ENCODE measurements at regions not wholly inside any gene's neighbourhood (a gene's known extent, or its start where the extent isn't known, plus 50 kb on each side); places are given as distances from the start of the nearest gene placed in this dataset.
"Not testable (repeated sequence)": the region's sequence is repeated elsewhere in the genome, so short reads cannot be mapped to it uniquely, and the experiment has no call there.

DNA sequence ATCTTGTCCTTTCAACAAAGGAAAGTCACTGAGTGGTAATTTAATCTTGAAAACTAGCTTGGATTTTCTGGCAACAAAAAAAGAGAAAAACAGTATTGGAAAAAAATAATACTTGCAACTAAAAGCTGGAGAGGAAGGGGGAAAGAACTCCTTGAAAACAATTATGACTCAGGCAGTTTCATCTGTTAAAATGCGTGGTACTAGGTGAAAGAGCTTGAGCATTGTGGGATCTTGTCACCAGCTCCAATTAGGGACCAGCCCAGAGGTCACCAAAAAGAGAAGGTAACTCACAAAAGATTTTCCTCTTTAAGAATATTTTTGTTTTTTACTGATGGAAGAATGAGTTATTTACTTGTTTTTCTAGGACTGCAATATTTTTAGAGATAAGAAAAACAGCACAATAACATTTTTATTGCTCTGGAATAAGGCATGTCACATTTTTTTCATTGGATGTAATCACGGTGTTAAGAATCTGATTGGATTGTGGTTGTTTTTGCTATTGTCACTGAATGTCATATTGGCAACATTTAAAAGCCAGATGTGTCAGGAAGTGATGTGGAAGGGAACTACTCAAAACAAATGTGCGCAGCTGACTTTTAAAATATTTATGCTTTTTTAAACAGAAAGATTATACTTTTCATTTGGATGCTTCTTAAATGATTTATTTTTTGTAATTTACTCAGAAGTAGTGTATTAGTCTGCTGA is 78.5 kb upstream of the ADAMTS5 start:
- Histone ChIP-seq H3K9me3 (ENCODE audit: control insufficient read depth in 1 of 2, low read length in 2 of 2) (no peaks in the 10 kb centered on the region), H3K4me1 (ENCODE audit: control insufficient read depth in 1 of 2, insufficient read depth in 2 of 2, low read length in 2 of 2) (peaks cover 0 to 6% of the 10 kb centered on the region in 2 donors), H3K27ac (ENCODE audit: low read length) (no peak overlapping the region), H3K36me3 (ENCODE audit: control insufficient read depth in 1 of 2, insufficient read depth in 2 of 2, low read length in 2 of 2) (no peaks in the 10 kb centered on the region), H3K4me3 (ENCODE audit: low read depth in 1 of 2, low read length in 2 of 2) (no peak overlapping the region), H3K27me3 (ENCODE audit: low read depth, low read length) (no peaks in the 10 kb centered on the region)

DNA sequence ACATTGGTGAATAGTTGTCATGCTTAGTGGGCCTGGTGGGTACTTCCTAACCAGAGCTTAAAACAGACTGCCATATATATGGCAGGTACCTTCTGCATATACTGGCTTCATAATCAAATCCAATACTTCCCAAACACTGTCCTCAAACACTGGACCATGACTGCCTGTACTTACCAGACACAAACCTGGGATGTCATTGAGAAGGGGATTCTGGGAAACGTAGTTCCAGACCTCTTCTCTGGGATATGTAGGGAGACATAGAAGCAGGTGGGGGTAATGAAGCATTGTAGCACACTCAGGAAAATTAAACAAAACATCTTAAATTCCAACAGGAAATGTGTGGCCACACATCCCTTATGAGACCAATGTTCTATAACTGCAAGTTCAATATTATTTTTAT is 76.5 kb upstream of the ADAMTS5 start:
- Histone ChIP-seq H3K4me3 (ENCODE audit: low read depth in 1 of 2, low read length in 2 of 2) (no peak overlapping the region), H3K27ac (ENCODE audit: low read length) (no peak overlapping the region), H3K27me3 (ENCODE audit: low read depth, low read length) (no peaks in the 10 kb centered on the region), H3K36me3 (ENCODE audit: control insufficient read depth in 1 of 2, insufficient read depth in 2 of 2, low read length in 2 of 2) (no peaks in the 10 kb centered on the region), H3K4me1 (ENCODE audit: control insufficient read depth in 1 of 2, insufficient read depth in 2 of 2, low read length in 2 of 2) (peaks cover 0 to 6% of the 10 kb centered on the region in 2 donors), H3K9me3 (ENCODE audit: control insufficient read depth in 1 of 2, low read length in 2 of 2) (no peaks in the 10 kb centered on the region)

DNA sequence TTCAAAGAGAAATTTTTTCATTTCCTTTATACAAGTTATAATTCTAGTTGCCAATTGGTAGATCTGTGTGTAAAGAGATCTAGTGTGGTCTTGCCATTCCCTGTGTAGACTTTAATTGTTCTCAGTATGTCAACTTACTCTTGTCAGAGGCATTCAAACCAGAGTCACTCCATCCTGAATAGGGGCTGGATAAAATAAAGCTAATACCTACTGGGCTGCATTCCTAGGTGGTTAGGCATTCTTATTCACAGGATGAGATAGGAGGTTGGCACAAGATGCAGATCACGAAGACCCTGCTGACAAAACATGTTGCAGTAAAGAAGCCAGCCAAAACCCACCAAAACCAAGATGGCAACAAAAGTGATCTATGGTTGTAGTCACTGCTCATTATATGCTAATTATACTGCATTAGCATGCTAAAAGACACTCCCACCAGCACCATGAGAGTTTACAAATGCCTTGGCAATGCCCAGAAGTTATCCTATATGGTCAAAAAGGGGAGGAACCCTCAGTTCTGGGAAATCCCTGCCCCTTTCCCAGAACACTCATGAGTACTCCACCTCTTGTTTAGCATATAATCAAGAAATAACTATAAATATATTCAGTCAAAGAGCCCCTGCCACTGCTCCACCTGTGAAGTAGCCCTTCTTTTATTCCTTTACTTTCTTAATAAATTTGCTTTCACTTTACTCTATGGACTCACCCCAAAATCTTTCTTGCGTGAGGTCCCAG is 74.0 kb upstream of the ADAMTS5 start:
- Histone ChIP-seq H3K36me3 (ENCODE audit: control insufficient read depth in 1 of 2, insufficient read depth in 2 of 2, low read length in 2 of 2) (no peaks in the 10 kb centered on the region), H3K27me3 (ENCODE audit: low read depth, low read length) (no peaks in the 10 kb centered on the region), H3K27ac (ENCODE audit: low read length) (no peak overlapping the region)

DNA sequence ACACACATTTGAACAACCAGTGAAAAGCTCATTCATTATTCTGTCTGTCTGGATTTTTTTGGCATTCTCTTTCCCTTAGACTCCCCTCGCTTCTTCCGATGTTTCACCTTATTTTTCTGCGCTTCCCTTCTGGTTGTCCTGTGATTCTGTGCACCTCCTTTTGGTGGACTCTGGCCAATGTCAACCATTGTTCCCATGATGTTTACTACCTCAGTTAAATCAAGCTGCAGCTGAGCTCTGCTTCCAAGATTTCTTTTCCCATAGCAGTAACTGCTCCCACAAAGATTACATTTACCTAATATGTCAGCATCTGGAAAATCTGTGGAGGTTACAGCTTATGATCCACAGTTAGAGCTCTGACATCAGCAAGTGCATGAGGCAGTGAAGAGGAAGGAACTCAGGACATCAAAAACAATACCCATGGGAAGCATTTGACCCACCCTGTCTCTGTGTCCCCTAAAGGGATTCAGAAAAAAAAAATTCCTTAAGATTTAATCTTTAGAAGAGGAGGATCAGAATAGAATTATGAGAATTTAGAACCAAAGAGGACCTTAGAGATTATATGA is 69.9 kb upstream of the ADAMTS5 start:
- Histone ChIP-seq H3K27me3 (ENCODE audit: low read depth, low read length) (no peaks in the 10 kb centered on the region), H3K9me3 (ENCODE audit: control insufficient read depth in 1 of 2, low read length in 2 of 2) (no peaks in the 10 kb centered on the region), H3K27ac (ENCODE audit: low read length) (no peak overlapping the region), H3K4me3 (ENCODE audit: low read depth in 1 of 2, low read length in 2 of 2) (no peak overlapping the region), H3K4me1 (ENCODE audit: control insufficient read depth in 1 of 2, insufficient read depth in 2 of 2, low read length in 2 of 2) (peaks cover 0 to 4% of the 10 kb centered on the region in 2 donors), H3K36me3 (ENCODE audit: control insufficient read depth in 1 of 2, insufficient read depth in 2 of 2, low read length in 2 of 2) (no peaks in the 10 kb centered on the region)

More for the DNA sequence above, 74.0 kb upstream of the ADAMTS5 start:
- Histone ChIP-seq H3K9me3 (ENCODE audit: control insufficient read depth in 1 of 2, low read length in 2 of 2) (no peaks in the 10 kb centered on the region), H3K4me1 (ENCODE audit: control insufficient read depth in 1 of 2, insufficient read depth in 2 of 2, low read length in 2 of 2) (peaks cover 0 to 4% of the 10 kb centered on the region in 2 donors), H3K4me3 (ENCODE audit: low read depth in 1 of 2, low read length in 2 of 2) (no peak overlapping the region)

DNA sequence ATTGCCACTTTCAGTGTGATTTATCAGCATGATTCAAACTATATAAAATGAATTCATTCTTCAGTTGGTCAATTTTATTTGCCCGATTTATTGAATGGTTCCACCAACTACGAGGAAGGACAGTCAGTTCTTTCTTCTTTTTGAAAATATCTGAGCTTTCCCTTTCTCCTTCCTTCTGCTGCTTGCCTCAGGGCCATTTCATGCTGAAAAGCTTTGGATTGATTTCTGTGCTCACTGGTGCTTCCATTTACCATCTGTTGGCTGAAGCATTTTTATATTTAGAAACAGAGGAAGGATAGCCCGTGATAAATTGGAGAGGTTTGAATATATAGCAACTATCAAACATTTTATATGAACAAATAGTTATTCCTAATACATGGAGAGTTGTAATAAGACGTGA is 68.9 kb upstream of the ADAMTS5 start:
- H3K4me3 ChIP-seq (ENCODE audit: low read depth in 1 of 2, low read length in 2 of 2), result no peak overlapping the region
- no peaks in the 10 kb centered on the region for H3K27me3 ChIP-seq (ENCODE audit: low read depth, low read length)
- H3K36me3 ChIP-seq (ENCODE audit: control insufficient read depth in 1 of 2, insufficient read depth in 2 of 2, low read length in 2 of 2), result no peaks in the 10 kb centered on the region
- no peaks in the 10 kb centered on the region for H3K9me3 ChIP-seq (ENCODE audit: control insufficient read depth in 1 of 2, low read length in 2 of 2)
- peaks cover 0 to 4% of the 10 kb centered on the region in 2 donors for H3K4me1 ChIP-seq (ENCODE audit: control insufficient read depth in 1 of 2, insufficient read depth in 2 of 2, low read length in 2 of 2)
- no peak overlapping the region for H3K27ac ChIP-seq (ENCODE audit: low read length)

DNA sequence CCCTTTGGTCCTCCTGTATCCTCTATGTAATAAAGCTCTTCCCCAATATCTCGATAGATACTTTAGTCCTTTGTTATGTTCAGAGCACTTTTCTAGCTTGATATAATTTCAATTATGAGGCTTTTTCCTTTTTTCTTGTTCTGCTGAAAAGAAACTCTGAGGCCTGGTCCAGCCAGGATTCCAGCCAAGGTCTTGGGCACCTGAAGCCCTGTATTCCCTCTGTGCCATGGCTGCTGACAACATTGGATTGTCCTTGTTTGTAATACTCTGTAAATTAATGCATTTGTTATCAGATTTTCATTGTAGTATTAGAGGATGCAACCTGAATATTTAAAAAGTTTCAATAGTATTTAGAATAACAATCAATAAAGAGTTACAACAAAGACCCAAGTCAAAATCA is 67.9 kb upstream of the ADAMTS5 start:
- Histone ChIP-seq H3K4me3 (ENCODE audit: low read depth in 1 of 2, low read length in 2 of 2) (no peak overlapping the region), H3K27ac (ENCODE audit: low read length) (no peak overlapping the region), H3K4me1 (ENCODE audit: control insufficient read depth in 1 of 2, insufficient read depth in 2 of 2, low read length in 2 of 2) (peaks cover 0 to 4% of the 10 kb centered on the region in 2 donors), H3K36me3 (ENCODE audit: control insufficient read depth in 1 of 2, insufficient read depth in 2 of 2, low read length in 2 of 2) (no peaks in the 10 kb centered on the region), H3K9me3 (ENCODE audit: control insufficient read depth in 1 of 2, low read length in 2 of 2) (no peaks in the 10 kb centered on the region), H3K27me3 (ENCODE audit: low read depth, low read length) (no peaks in the 10 kb centered on the region)

DNA sequence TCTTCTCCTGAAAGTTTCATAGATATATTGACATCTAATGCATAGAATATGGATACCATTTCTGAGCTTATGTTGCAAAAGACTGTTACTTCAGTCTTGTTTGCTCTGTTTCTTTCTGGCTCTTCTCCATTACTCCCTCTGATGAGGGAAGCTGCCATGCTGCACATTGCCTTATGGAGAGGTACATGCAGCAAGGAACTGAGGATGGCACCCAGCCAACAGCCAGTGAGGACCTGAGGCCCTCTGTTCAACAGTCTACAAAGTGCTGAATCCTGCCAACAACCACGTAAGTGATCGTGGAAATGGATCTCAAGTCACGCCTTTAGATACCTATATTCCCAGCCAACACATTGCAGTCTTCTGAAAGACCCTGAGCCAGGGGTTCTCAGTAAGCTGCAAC is 66.6 kb upstream of the ADAMTS5 start:
- Histone ChIP-seq H3K36me3 (ENCODE audit: control insufficient read depth in 1 of 2, insufficient read depth in 2 of 2, low read length in 2 of 2) (no peaks in the 10 kb centered on the region), H3K27me3 (ENCODE audit: low read depth, low read length) (no peaks in the 10 kb centered on the region), H3K4me3 (ENCODE audit: low read depth in 1 of 2, low read length in 2 of 2) (no peak overlapping the region), H3K27ac (ENCODE audit: low read length) (no peak overlapping the region), H3K4me1 (ENCODE audit: control insufficient read depth in 1 of 2, insufficient read depth in 2 of 2, low read length in 2 of 2) (peaks cover 0 to 4% of the 10 kb centered on the region in 2 donors), H3K9me3 (ENCODE audit: control insufficient read depth in 1 of 2, low read length in 2 of 2) (no peaks in the 10 kb centered on the region)

DNA sequence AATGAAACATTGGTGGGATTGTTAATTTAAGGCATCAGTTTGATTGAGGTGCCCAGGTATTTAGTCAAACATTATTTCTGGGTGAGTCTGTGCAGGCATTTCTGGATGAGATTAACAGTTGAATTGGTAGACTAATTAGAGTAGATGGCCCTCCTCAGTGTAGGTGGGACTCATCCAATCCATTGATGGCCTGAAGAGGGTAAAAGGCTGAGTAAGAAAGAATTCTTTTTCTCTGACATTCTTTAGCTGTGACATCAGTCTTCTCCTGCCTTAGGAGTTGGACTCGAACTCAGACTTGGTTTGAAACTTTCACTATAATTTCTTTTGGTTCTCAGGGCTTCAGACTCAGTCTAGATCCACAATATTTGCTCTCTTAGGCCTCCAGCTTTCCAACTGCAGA is 59.6 kb upstream of the ADAMTS5 start:
- no peaks in the 10 kb centered on the region for H3K36me3 ChIP-seq (ENCODE audit: control insufficient read depth in 1 of 2, insufficient read depth in 2 of 2, low read length in 2 of 2)
- H3K27ac ChIP-seq (ENCODE audit: low read length), result no peak overlapping the region
- H3K27me3 ChIP-seq (ENCODE audit: low read depth, low read length), result no peaks in the 10 kb centered on the region
- no peak overlapping the region for H3K4me3 ChIP-seq (ENCODE audit: low read depth in 1 of 2, low read length in 2 of 2)
- H3K9me3 ChIP-seq (ENCODE audit: control insufficient read depth in 1 of 2, low read length in 2 of 2), result no peaks in the 10 kb centered on the region
- no peaks in the 10 kb centered on the region for H3K4me1 ChIP-seq (ENCODE audit: control insufficient read depth in 1 of 2, insufficient read depth in 2 of 2, low read length in 2 of 2)

DNA sequence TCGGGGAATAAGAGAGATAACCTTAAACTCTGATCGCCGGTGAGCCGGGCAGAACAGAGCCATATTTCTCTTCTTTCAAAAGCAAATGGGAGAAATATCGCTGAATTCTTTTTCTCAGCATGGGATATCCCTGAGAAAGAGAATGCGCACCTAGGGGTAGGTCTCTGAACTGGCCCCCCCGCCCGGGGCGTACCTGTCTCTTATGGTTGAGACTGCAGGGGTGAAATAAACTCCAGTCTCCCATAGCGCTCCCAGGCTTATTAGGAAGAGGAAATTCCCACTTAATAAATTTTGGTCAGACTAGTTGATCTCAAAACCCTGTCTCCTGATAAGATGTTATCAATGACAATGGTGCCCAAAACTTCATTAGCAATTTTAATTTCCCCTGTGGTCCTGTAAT is 58.8 kb upstream of the ADAMTS5 start:
- not testable (repeated sequence) for H3K4me1 ChIP-seq (ENCODE audit: control insufficient read depth in 1 of 2, insufficient read depth in 2 of 2, low read length in 2 of 2); H3K27ac ChIP-seq (ENCODE audit: low read length); H3K27me3 ChIP-seq (ENCODE audit: low read depth, low read length); H3K36me3 ChIP-seq (ENCODE audit: control insufficient read depth in 1 of 2, insufficient read depth in 2 of 2, low read length in 2 of 2); H3K9me3 ChIP-seq (ENCODE audit: control insufficient read depth in 1 of 2, low read length in 2 of 2); H3K4me3 ChIP-seq (ENCODE audit: low read depth in 1 of 2, low read length in 2 of 2)

DNA sequence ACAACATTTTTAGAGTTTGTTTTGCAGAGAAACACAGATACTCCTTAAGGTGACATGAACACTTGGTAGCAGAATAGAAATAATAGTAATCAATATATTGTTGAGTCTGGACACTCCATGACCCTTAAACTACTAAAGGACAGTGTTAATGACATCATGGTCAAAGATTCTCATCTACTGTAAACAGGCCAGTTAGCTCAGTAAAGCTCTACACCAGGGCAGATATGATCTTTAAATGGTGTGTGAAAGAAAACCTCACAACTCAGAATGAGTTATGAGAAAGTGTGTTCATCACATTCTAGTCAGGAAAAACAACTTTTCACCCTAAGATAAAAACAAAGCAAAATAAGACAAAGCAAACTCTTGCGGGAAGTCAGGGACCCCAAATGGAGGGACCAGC is 58.1 kb upstream of the ADAMTS5 start:
- no peak overlapping the region for H3K27ac ChIP-seq (ENCODE audit: low read length)
- H3K9me3 ChIP-seq (ENCODE audit: control insufficient read depth in 1 of 2, low read length in 2 of 2), result no peaks in the 10 kb centered on the region
- H3K4me3 ChIP-seq (ENCODE audit: low read depth in 1 of 2, low read length in 2 of 2), result no peak overlapping the region
- H3K27me3 ChIP-seq (ENCODE audit: low read depth, low read length), result no peaks in the 10 kb centered on the region
- H3K36me3 ChIP-seq (ENCODE audit: control insufficient read depth in 1 of 2, insufficient read depth in 2 of 2, low read length in 2 of 2), result no peaks in the 10 kb centered on the region
- no peaks in the 10 kb centered on the region for H3K4me1 ChIP-seq (ENCODE audit: control insufficient read depth in 1 of 2, insufficient read depth in 2 of 2, low read length in 2 of 2)

DNA sequence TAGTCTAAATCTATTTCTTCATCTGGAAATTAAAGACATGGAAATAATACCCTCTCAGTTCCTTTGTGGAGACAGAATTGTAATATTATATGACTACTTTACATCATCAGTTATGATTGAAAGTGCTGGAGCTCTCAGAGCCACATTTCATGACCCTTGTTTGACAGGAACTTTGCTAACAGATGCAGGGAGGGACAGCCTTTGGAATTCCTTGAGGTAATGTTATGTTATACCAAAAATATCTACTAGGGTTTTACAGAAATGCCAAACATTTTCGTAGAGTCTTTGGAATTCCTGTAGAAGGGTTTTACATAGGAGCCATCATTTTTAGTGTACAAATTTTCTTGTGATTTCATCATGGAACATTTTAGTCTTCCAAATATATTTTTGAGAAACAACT is 57.4 kb upstream of the ADAMTS5 start:
- no peaks in the 10 kb centered on the region for H3K9me3 ChIP-seq (ENCODE audit: control insufficient read depth in 1 of 2, low read length in 2 of 2)
- no peaks in the 10 kb centered on the region for H3K4me1 ChIP-seq (ENCODE audit: control insufficient read depth in 1 of 2, insufficient read depth in 2 of 2, low read length in 2 of 2)
- H3K27ac ChIP-seq (ENCODE audit: low read length), result no peak overlapping the region
- no peaks in the 10 kb centered on the region for H3K36me3 ChIP-seq (ENCODE audit: control insufficient read depth in 1 of 2, insufficient read depth in 2 of 2, low read length in 2 of 2)
- H3K27me3 ChIP-seq (ENCODE audit: low read depth, low read length), result no peaks in the 10 kb centered on the region
- no peak overlapping the region for H3K4me3 ChIP-seq (ENCODE audit: low read depth in 1 of 2, low read length in 2 of 2)

All from muscle layer of duodenum (tissue), 2 donors.